GM12872 (cell line): ENCODE measurements at regions not wholly inside any gene's neighbourhood (a gene's known extent, or its start where the extent isn't known, plus 50 kb on each side); places are given as distances from the start of the nearest gene placed in this dataset.

Experiments
- TF ChIP-seq, protein P1 (sequence below): IDR thresholded peaks from 3 replicates; pipeline ENCODE4 v1.5.1; 2011; ENCODE audit warnings: low read depth, mild to moderate bottlenecking, low read length, moderate library complexity; ENCODE audit not compliant: insufficient read depth

DNA sequence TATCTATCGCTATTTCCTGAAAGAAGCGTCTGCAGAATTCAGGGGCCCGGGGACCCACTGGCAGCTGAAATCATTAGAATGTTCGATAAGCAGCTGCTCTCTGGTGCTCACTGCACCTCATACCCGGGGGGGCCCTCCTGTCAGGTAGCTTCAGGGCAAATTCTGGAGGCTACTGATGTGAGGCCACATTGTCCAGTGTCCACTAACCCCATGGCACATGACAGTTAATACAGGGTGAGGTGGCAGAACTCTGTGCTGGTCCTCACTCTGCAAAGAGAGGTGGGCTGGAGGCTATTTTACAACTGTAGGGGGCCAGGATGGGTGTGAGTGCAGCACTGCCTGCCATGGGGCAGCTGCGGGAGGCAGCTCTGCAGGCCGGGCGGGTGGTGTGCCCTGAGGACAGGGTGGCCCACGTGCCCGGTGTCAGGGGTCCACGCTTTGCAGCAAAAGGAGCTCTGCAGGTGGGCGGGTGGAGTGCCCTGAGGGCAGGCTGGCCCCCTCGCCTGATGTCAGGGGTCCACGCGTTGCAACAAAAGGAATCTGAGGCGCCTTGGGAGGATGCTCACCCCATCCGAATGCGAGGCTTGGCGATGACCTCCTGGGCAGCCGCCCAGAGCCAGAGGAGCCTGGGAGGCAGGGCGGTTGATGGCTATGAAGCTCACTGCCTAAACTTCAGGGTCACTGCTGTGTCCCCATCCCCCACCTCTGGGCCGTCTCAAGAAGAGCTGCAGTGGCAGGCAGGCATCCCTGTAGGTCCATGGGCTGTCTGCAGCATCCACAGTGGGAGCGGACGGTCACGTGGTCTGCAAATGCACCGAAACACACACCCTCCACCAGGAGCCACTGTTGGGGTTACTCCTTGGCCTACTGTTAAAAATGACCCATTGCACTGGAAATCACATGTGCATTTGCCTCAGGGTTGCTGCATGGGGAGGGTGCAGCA is 207.0 kb upstream of the SALL3 start:
- TF ChIP-seq, protein P1, sequence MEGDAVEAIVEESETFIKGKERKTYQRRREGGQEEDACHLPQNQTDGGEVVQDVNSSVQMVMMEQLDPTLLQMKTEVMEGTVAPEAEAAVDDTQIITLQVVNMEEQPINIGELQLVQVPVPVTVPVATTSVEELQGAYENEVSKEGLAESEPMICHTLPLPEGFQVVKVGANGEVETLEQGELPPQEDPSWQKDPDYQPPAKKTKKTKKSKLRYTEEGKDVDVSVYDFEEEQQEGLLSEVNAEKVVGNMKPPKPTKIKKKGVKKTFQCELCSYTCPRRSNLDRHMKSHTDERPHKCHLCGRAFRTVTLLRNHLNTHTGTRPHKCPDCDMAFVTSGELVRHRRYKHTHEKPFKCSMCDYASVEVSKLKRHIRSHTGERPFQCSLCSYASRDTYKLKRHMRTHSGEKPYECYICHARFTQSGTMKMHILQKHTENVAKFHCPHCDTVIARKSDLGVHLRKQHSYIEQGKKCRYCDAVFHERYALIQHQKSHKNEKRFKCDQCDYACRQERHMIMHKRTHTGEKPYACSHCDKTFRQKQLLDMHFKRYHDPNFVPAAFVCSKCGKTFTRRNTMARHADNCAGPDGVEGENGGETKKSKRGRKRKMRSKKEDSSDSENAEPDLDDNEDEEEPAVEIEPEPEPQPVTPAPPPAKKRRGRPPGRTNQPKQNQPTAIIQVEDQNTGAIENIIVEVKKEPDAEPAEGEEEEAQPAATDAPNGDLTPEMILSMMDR = no peak

DNA sequence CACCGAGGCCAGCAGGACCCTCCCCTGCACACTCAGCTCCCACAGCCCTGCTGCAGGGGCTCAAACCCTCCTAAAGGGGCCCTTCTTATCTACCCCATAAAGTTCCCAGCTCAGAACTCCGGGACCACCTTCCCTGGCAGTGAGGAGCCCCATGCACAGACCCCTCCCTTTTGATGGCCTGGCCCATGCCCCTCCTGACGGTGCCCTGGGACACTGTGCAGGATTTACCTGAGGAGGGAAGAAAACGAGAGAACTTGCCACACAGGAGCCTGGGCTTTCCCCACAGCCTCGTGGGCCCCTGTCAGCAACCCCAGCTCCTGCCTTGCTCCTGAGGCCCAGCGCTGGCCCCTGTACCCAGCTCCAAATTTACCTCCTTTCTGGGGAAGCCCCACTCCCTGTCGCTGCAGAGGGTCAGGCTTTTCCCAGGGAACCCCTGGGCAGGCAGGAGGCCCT is 206.3 kb upstream of the SALL3 start:
- TF ChIP-seq, protein P1 = no peak

- TF ChIP-seq, protein P1 = no peak
Measured at GRCh38 chr18:78773819-78774218, 205.8 kb upstream of the SALL3 start.

DNA sequence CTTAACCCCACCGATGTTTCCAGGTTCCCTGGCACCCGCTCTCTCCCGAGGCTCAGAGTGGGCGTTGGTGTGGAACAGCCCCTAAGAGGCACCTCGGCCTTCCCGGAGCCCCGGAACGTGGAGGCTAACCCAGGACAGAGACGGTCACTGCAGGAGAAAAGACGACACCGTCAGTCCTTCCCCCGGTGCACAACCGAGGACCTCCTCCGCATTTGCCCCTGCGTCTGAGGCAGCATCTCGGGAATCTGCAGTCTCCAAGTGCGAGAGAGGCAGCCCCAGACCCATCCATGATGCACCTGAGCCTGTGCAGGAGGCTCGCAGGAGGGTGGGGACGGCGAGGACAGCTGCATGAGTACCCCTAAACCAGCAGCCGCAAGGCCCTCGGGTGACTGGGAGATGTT is 204.9 kb upstream of the SALL3 start:
- TF ChIP-seq, protein P1 = no peak

DNA sequence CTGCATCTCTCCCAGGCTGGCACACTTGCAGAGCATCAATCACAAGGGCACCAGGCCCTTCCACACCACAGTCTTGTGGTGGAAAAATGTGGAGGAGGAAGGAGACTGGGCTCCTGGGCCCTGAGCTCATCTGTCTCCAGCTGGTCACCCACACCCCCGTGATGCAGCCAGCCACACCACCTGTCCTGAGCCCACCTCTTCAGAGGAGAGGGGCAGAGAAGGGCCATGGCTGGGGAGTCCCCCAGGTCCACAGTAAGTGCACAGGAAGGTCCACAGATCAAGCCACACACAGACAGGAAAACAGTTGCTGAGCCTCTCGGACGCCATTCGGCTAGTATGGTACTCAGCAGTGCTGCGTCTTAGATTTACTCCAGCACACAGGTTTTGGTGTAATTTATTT is 203.5 kb upstream of the SALL3 start:
- TF ChIP-seq, protein P1 = no peak

DNA sequence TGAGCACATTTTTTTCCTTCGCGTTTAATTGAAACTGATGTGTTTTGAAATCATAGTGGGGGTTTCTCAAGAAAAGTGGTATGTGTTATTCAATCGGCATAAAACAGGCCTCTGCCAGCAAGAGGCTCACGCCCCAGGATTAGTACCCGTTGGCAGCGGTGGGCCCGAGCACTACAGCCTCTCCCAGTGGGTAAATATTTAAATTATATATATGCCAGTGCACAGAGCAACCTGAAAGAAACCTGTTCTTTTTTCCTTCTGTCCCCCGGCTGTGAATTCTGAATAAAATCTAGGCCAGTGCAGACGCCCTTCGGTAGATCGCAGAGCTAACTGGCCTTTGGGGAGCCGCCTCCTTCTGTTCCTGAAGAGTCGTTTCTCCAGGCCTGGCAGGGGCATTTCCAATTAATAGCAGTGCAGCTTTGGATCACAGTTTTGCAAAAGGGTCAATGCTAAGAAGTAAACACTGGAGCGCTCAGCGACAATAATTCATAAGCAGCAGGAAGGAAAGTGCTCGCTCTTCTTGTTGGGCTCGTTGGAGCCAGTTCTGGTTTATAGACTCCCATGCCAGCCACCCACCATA is 202.8 kb upstream of the SALL3 start:
- TF ChIP-seq, protein P1 = no peak

- TF ChIP-seq, protein P1 = no peak
Measured at GRCh38 chr18:78777992-78778391, 201.6 kb upstream of the SALL3 start.
